COLO668 (cell line): ENCODE measurements at regions not wholly inside any gene's neighbourhood (a gene's known extent, or its start where the extent isn't known, plus 50 kb on each side); places are given as distances from the start of the nearest gene placed in this dataset.
A peak's percentile ranks its signal among the peaks of the same experiment; 100 is the strongest.

ENCODE experiments used
- DNase-seq: peaks from one replicate; lab custom pipeline; 2025; ENCODE audit not compliant: unreplicated experiment; lab: John Stamatoyannopoulos, UW

GRCh38 chr3:168267179-168267578 lies 171.5 kb upstream of the GOLIM4 start:
- no peak for DNase-seq

GRCh38 chr3:168266335-168266734 lies 170.6 kb upstream of the GOLIM4 start:
- DNase-seq, result no peak

- DNase-seq, result no peak
These were observed 167.2 kb upstream of the GOLIM4 start for GRCh38 chr3:168262887-168263286.

GRCh38 chr3:168260859-168261258 lies 165.1 kb upstream of the GOLIM4 start:
- no peak for DNase-seq

- DNase-seq, result no peak
These were observed 155.6 kb upstream of the GOLIM4 start for GRCh38 chr3:168251371-168251770.

GRCh38 chr3:168250415-168250861 lies 154.7 kb upstream of the GOLIM4 start:
- no peak for DNase-seq

GRCh38 chr3:168249550-168250414 lies 154.1 kb upstream of the GOLIM4 start:
- peak; percentile 81 for DNase-seq

GRCh38 chr3:168249205-168249549 lies 153.5 kb upstream of the GOLIM4 start:
- no peak for DNase-seq

GRCh38 chr3:168248383-168249204 lies 152.9 kb upstream of the GOLIM4 start:
- DNase-seq, result peak; percentile 49

GRCh38 chr3:168241156-168241555 lies 145.4 kb upstream of the GOLIM4 start:
- no peak for DNase-seq

GRCh38 chr3:168239287-168239686 lies 143.6 kb upstream of the GOLIM4 start:
- DNase-seq, result no peak

- no peak for DNase-seq
These were observed 137.3 kb upstream of the GOLIM4 start for GRCh38 chr3:168233001-168233400.

- DNase-seq, result no peak
These were observed 127.4 kb upstream of the GOLIM4 start for GRCh38 chr3:168223085-168223484.

- no peak for DNase-seq
These were observed 124.8 kb upstream of the GOLIM4 start for GRCh38 chr3:168220556-168220955.

- DNase-seq, result no peak
These were observed 123.8 kb upstream of the GOLIM4 start for GRCh38 chr3:168219530-168219929.

- no peak for DNase-seq
These were observed 122.9 kb upstream of the GOLIM4 start for GRCh38 chr3:168218600-168218999.

GRCh38 chr3:168216851-168217250 lies 121.1 kb upstream of the GOLIM4 start:
- DNase-seq, result no peak

GRCh38 chr3:168213920-168214319 lies 118.2 kb upstream of the GOLIM4 start:
- no peak for DNase-seq

- DNase-seq, result no peak
These were observed 117.1 kb upstream of the GOLIM4 start for GRCh38 chr3:168212664-168213285.

- no peak for DNase-seq
These were observed 109.7 kb upstream of the GOLIM4 start for GRCh38 chr3:168205451-168205850.

GRCh38 chr3:168197162-168197561 lies 101.4 kb upstream of the GOLIM4 start:
- DNase-seq, result no peak

GRCh38 chr3:168191856-168192255 lies 96.1 kb upstream of the GOLIM4 start:
- no peak for DNase-seq
